GM23338 (cell line): ENCODE measurements at regions not wholly inside any gene's neighbourhood (a gene's known extent, or its start where the extent isn't known, plus 50 kb on each side); places are given as distances from the start of the nearest gene placed in this dataset.

Source experiments
- ATAC-seq: fragments of 200-7000 bp; cut with Tn5 transposase; 3 replicates; pipeline ENCODE4 v1.9.1; 2020
- DNase-seq: peaks from one replicate; pipeline ENCODE4 v3.0.0-alpha.2; 2015; ENCODE audit warnings: low spot score
- H2AFZ ChIP-seq: fragments of 200-600 bp; sonication (generic); 2 replicates; pipeline ENCODE4 v1.8.0; 2016; ENCODE audit warnings: antibody characterized with exemption, mild to moderate bottlenecking, moderate library complexity
- H3F3A ChIP-seq: fragments of 200-600 bp; sonication (generic); replicated peaks from 2 replicates; pipeline ENCODE4 v1.8.0; 2017; ENCODE audit warnings: antibody characterized with exemption, mixed run types, low read depth
- H3K27ac ChIP-seq: fragments of 200-600 bp; sonication (generic); 2 replicates; pipeline ENCODE4 v1.6.1; 2016; ENCODE audit warnings: low read depth
- H3K27me3 ChIP-seq: fragments of 200-600 bp; sonication (generic); 2 replicates; pipeline ENCODE4 v1.8.0; 2016; ENCODE audit warnings: mild to moderate bottlenecking, mixed run types, moderate library complexity; ENCODE audit not compliant: insufficient read depth
- H3K36me3 ChIP-seq: fragments of 200-600 bp; sonication (generic); 2 replicates; pipeline ENCODE4 v1.8.0; 2016; ENCODE audit warnings: mild to moderate bottlenecking; ENCODE audit not compliant: insufficient read depth
- H3K4me1 ChIP-seq: fragments of 200-600 bp; sonication (generic); 2 replicates; pipeline ENCODE4 v1.8.0; 2016; ENCODE audit warnings: mild to moderate bottlenecking, moderate library complexity; ENCODE audit not compliant: insufficient read depth
- H3K4me2 ChIP-seq: fragments of 200-600 bp; sonication (generic); 2 replicates; pipeline ENCODE4 v1.7.1; 2017; ENCODE audit warnings: mixed run types
- H3K4me3 ChIP-seq: fragments of 200-600 bp; sonication (generic); 2 replicates; pipeline ENCODE4 v1.6.1; 2016; ENCODE audit warnings: mixed run types
- H3K79me2 ChIP-seq: fragments of 200-600 bp; sonication (generic); replicated peaks from 2 replicates; pipeline ENCODE4 v1.8.0; 2017; ENCODE audit warnings: mild to moderate bottlenecking; ENCODE audit not compliant: insufficient read depth
- H3K9me2 ChIP-seq: fragments of 200-600 bp; sonication (generic); 2 replicates; pipeline ENCODE4 v1.8.0; 2017; ENCODE audit not compliant: insufficient read depth
- H4K20me1 ChIP-seq: fragments of 200-600 bp; sonication (generic); replicated peaks from 2 replicates; pipeline ENCODE4 v1.8.0; 2017; ENCODE audit warnings: mild to moderate bottlenecking; ENCODE audit not compliant: insufficient read depth
- H3K27ac Mint-ChIP-seq: 2 replicates; pipeline ENCODE4 v1.8.0; 2020; ENCODE audit warnings: inconsistent platforms, mild to moderate bottlenecking, moderate library complexity, mixed read lengths
- H3K27me3 Mint-ChIP-seq: 3 replicates; pipeline ENCODE4 v1.8.0; 2022; ENCODE audit warnings: low read depth, mild to moderate bottlenecking, moderate library complexity, mixed read lengths, inconsistent platforms; ENCODE audit not compliant: insufficient read depth, poor library complexity
- H3K36me3 Mint-ChIP-seq: 3 replicates; pipeline ENCODE4 v1.8.0; 2021; ENCODE audit warnings: low read depth, mild to moderate bottlenecking, inconsistent platforms, moderate library complexity, mixed read lengths
- H3K4me1 Mint-ChIP-seq: 3 replicates; pipeline ENCODE4 v1.8.0; 2020; ENCODE audit warnings: mild to moderate bottlenecking, inconsistent platforms, mixed read lengths
- H3K4me3 Mint-ChIP-seq: 3 replicates; pipeline ENCODE4 v1.8.0; 2021; ENCODE audit warnings: moderate library complexity, mild to moderate bottlenecking, inconsistent platforms, mixed read lengths
- H3K9me3 Mint-ChIP-seq: 3 replicates; pipeline ENCODE4 v1.8.0; 2020; ENCODE audit warnings: moderate library complexity, mild to moderate bottlenecking, inconsistent platforms, mixed read lengths
- CREB1 ChIP-seq: fragments of 250-450 bp; sonication (Bioruptor Pico); IDR thresholded peaks from 2 replicates; pipeline ENCODE4 v1.5.0; 2020; ENCODE audit warnings: low read depth, mild to moderate bottlenecking, moderate library complexity
- CTCF ChIP-seq, 2 experiments: fragments of 200-600 bp in 1 of 2; sonication (generic) in 1 of 2; conservative IDR thresholded peaks; 2 replicates each; pipeline versions ENCODE4 v1.5.1 to v1.6.1; 2016 to 2017; ENCODE audit warnings: antibody characterized with exemption in 2 of 2, low read depth in 2 of 2, mild to moderate bottlenecking in 2 of 2, moderate library complexity in 1 of 2
- ETS1 ChIP-seq: IDR thresholded peaks from 2 replicates; pipeline ENCODE4 v1.6.1; 2016; ENCODE audit warnings: antibody characterized with exemption
- EZH2 ChIP-seq: fragments of 200-600 bp; sonication (generic); IDR thresholded peaks from one replicate; pipeline ENCODE4 v1.8.0; 2017; ENCODE audit warnings: antibody characterized with exemption, mild to moderate bottlenecking, low read depth; ENCODE audit not compliant: unreplicated experiment
- EZH2phosphoT487 ChIP-seq: fragments of 200-600 bp; sonication (generic); IDR thresholded peaks from one replicate; pipeline ENCODE4 v1.8.1; 2018; ENCODE audit warnings: antibody characterized with exemption; ENCODE audit not compliant: unreplicated experiment
- JUNB ChIP-seq: IDR thresholded peaks from one replicate; pipeline ENCODE4 v1.6.1; 2016; ENCODE audit warnings: antibody characterized with exemption; ENCODE audit not compliant: unreplicated experiment
- NANOG ChIP-seq: IDR thresholded peaks from 2 replicates; pipeline ENCODE4 v1.6.1; 2016; ENCODE audit warnings: antibody characterized with exemption, borderline replicate concordance
- POLR2AphosphoS5 ChIP-seq: IDR thresholded peaks from 2 replicates; pipeline ENCODE4 v1.6.1; 2016; ENCODE audit warnings: antibody characterized with exemption, low read depth
- ZNF114 ChIP-seq: fragments of 250-450 bp; sonication (Bioruptor Pico); IDR thresholded peaks from 2 replicates; pipeline ENCODE4 v1.5.0; 2020; ENCODE audit warnings: mild to moderate bottlenecking, moderate library complexity
- ZNF331 ChIP-seq: fragments of 250-450 bp; sonication (Bioruptor Pico); IDR thresholded peaks from 2 replicates; pipeline ENCODE4 v1.5.0; 2020; ENCODE audit warnings: low read depth, mild to moderate bottlenecking, moderate library complexity
- ZNF462 ChIP-seq: fragments of 250-450 bp; sonication (Bioruptor Pico); IDR thresholded peaks from 2 replicates; pipeline ENCODE4 v1.5.0; 2020; ENCODE audit warnings: mild to moderate bottlenecking, moderate library complexity

GRCh38 chr2:8259106-8259840 is 422.6 kb upstream of the ID2 start:
- no peaks in the 10 kb centered on the region for H3K9me3 Mint-ChIP-seq
- peaks cover 35% of the 10 kb centered on the region for H3K4me1 ChIP-seq
- peaks cover 6% of the 10 kb centered on the region for H3K9me2 ChIP-seq
- no peak overlapping the region for H3K4me2 ChIP-seq
- no peak overlapping the region for H3K27ac Mint-ChIP-seq
- no peaks in the 10 kb centered on the region for H3K36me3 Mint-ChIP-seq
- no peaks in the 10 kb centered on the region for H3K27me3 ChIP-seq
- H3K79me2 ChIP-seq, result no peaks in the 10 kb centered on the region
- H3K4me1 Mint-ChIP-seq, result peaks cover 52% of the 10 kb centered on the region
- no peak for TF ChIP-seq NANOG
- H3K27ac ChIP-seq, result no peak overlapping the region
- ATAC-seq (no peak), DNase-seq (no peak)
- 0 out of 2 replicates have a peak, but pooled peaks cover 2% of the 10 kb centered on the region for H3K36me3 ChIP-seq
- no peaks in the 10 kb centered on the region for H4K20me1 ChIP-seq
- H3K4me3 ChIP-seq, result no peak overlapping the region
- no peaks in the 10 kb centered on the region for H3K27me3 Mint-ChIP-seq
- no peak overlapping the region for H3K4me3 Mint-ChIP-seq
- H2AFZ ChIP-seq, result no peak overlapping the region
- H3F3A ChIP-seq, result no peaks in the 10 kb centered on the region

- Histone ChIP-seq H3K4me1 (peaks cover 31% of the 10 kb centered on the region), H3K27ac (no peak overlapping the region), H3K27me3 (no peaks in the 10 kb centered on the region), H4K20me1 (no peaks in the 10 kb centered on the region), H3F3A (no peaks in the 10 kb centered on the region), H3K4me2 (no peak overlapping the region), H3K79me2 (no peaks in the 10 kb centered on the region), H3K4me3 (no peak overlapping the region), H3K9me2 (peaks cover 8% of the 10 kb centered on the region), H2AFZ (no peak overlapping the region), H3K36me3 (0 out of 2 replicates have a peak, but pooled peaks cover 2% of the 10 kb centered on the region)
- ATAC-seq, result no peak
- Mint-ChIP-seq H3K9me3 (no peaks in the 10 kb centered on the region), H3K4me1 (peaks cover 51% of the 10 kb centered on the region), H3K27ac (no peak overlapping the region), H3K27me3 (no peaks in the 10 kb centered on the region), H3K4me3 (no peak overlapping the region), H3K36me3 (no peaks in the 10 kb centered on the region)
- DNase-seq, result no peak
- TF ChIP-seq CTCF (conservative IDR thresholded peaks at IDR 0.05; ENCODE audit: low read depth in 2 of 2) (no peak), POLR2AphosphoS5 (no peak), EZH2 (no peak), ZNF114 (CRISPR knock-in tag) (no peak), CREB1 (CRISPR knock-in tag) (no peak), EZH2phosphoT487 (no peak), ETS1 (no peak), JUNB (no peak), ZNF331 (no peak), ZNF462 (CRISPR knock-in tag) (no peak)
Observed at GRCh38 chr2:8259841-8260178, 422.0 kb upstream of the ID2 start.
